ENCODE measurements at regions not wholly inside any gene's neighbourhood (a gene's known extent, or its start where the extent isn't known, plus 50 kb on each side); places are given as distances from the start of the nearest gene placed in this dataset.

DNA sequence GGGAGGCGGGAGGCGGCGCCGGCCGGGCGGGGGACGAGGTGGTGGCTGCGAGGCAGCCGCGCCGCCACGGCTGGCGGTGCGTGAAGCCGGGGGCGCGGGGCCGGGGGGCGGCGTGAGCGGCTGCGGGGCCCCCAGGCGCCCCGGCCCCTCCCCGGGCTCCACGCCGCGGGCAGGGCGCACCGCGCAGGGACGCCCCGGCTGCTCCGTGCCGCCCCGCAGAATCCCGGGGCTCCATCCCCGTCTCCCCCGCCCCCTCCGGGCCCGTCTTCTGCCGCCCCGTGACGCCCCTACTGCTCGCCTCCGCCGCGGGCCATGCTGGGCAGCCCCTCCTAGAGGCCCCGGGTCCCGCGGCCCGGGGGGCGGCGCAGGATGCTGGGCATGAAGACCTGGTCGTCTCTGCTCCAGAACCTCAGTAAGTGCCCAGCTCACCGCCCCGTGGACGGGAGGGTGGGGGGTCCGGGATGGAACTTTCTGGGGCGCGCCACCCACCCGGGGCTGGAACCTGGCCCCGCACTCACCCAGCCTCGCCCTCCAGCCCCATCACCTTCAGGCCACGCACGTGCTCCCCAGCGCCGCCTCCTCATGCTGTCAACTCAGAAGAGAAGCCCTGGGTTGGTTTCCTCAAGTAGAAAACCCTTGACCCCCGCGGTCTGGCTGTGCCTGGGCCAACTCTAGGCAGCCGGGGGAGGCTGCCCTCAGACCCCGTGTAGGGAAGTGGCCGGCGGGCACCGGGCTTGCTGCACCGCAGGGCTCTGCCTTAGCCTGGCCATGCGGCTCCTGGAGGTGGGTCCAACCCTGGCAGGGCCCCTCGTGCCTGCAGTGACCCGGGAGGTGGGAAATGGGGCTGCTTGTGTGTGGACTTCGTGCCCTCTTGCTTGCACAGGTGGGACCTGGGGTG lies 150.2 kb upstream of the GSE1 start:
- no peak for ATAC-seq

GRCh38 chr16:85463672-85464382 lies 149.3 kb upstream of the GSE1 start:
- ATAC-seq, result no peak

GRCh38 chr16:85464383-85465305 lies 148.5 kb upstream of the GSE1 start:
- no peak for ATAC-seq

DNA sequence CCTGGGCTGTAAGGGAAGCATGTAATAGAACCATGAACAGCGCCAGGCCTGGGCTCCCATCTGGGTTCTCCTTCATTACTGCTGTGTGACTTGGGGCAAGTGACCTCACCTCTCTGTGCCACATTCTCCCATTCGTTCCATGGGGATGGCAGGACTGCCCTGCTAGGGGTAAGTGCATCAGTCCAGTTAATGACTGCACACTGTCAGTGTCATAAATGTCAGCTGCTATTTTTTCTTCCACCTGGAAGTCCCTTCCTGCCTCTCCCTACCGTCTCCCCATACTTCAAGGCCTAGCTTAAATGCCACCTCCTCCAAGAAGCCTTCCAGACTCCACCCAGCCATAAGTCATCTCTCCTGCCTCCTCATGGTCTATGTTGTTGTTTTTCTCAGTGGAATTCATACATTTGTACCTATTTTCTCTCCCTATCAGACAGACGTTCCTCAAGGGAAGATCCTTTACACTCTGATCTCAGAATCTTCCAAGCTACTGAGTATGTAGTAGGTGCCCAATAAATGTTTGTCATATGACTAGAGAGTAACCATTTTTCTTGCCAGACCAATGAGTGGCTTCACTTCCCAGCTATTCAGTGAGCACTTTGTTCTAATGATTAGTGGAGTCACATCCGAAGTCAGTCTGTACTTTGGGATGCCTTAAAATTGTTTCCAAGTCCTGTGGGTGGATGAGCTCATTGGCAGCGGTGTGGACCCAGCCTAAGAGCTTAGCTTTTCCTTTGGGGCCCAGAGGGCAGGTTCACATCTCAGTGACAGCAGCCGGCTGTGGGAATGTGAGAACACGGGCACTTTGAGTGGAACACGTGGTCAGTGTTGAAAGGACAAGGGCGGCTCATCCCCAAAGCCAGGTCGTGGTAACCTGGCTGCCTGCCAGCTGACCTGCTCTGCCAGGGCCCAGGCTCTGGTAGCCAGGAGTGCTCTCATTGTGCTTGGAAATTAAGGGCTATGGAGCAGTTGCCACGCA lies 147.5 kb upstream of the GSE1 start:
- no peak for ATAC-seq

GRCh38 chr16:85466304-85466700 lies 146.8 kb upstream of the GSE1 start:
- ATAC-seq, result no peak

- no peak for ATAC-seq
These were observed 146.1 kb upstream of the GSE1 start for GRCh38 chr16:85466989-85467388.

DNA sequence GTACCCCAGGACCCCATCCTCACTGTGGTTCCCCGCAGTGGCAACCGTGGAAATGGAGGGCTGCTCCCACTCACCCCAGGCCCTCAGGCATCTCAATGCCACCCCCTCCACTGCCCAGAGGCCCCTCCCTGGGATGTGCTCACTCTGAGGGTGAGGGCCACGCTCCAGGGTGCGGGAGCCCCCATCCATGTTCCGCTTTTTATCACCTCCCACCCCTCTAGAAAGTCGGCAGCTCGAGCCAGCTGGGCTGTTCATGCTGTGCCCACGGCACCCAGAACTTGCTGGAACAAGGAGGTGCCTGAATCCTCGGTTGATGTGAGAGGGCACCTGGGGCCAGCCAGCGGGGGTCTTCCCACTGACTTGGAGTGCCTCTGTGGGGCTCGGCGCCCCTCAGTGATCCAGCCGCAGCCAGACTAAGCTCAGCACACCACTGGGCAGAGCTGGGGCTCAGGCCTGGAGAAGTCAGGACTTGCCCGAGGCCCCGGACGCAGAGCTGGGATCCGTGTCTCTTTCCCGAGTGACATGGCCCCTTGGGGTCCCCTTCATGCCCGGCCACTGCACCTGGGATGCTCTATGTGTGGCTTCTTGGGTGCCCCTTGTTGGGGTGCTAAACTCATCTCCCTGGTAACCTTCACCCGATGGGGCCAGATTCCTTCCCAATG lies 143.1 kb upstream of the GSE1 start:
- ATAC-seq, result no peak

GRCh38 chr16:85470873-85471272 lies 142.2 kb upstream of the GSE1 start:
- no peak for ATAC-seq

GRCh38 chr16:85471469-85472431 lies 141.4 kb upstream of the GSE1 start:
- no peak for ATAC-seq

DNA sequence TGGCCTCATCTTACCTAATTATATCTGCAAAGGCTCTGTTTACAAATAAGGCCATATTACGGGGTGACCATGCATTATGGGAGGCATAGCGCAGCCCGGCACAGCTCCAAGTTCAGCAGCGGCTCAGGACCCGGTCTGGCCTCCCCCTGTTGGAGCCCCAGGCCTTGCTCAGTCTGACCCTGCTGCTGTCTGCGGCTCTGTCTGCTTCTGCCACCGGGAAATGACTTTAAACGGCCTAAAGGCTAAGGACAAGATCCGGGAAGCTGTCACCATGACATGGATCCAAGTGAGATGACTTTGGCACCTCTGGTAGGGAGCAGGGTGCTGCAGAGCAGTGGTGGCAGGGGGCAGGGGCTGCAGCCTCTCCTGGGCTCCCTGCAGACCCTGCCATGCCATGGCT lies 140.6 kb upstream of the GSE1 start:
- no peak for ATAC-seq

DNA sequence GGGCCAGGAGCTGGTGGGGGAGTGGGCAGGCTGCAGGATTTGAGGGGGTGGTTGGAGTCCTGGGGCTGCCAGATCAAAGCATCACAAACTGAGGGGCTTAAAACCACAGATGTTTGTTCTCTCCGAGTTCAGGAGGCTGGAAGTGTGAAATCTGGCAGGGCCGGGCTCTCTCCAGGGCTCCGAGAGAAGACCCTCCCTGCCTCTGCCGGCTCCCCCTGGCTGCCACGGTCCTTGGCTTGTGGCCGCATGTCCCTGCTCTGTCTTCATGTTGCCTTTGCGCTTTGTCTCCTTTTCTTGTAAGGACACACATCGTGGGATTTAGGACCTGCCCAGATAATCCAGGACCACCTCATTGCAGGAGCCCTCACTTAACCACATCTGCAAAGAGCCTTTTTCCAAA lies 139.8 kb upstream of the GSE1 start:
- ATAC-seq, result no peak

GRCh38 chr16:85473909-85474620 lies 139.1 kb upstream of the GSE1 start:
- no peak for ATAC-seq

DNA sequence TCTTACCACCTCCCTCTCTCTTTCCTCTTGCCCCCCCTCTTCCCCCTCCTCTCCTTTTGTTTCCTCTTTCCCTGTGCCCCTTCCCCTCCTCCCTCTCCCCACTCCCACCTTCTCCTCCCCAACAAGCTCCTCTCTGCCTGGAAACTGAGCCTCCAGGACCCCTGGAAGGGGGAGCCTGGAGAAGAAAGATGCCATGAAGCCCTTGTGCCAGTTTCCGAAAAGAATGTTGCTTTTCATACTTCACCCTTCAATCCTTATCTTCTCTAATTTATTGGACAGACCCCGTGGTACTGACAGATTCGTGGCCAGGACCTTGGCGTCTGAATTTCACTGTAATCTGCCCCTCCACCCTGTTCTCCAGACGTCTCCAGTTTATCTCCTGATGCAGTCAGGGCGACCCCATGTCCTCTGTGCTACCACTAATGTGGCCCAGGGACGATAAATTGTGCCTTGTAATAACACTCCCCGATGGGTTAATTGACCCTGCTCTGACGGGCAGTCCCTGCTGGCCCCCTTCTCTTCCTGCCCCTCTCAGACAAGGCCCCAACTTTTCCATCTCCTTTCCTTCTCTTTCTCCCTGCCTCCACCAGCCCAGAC lies 138.4 kb upstream of the GSE1 start:
- ATAC-seq, result no peak

DNA sequence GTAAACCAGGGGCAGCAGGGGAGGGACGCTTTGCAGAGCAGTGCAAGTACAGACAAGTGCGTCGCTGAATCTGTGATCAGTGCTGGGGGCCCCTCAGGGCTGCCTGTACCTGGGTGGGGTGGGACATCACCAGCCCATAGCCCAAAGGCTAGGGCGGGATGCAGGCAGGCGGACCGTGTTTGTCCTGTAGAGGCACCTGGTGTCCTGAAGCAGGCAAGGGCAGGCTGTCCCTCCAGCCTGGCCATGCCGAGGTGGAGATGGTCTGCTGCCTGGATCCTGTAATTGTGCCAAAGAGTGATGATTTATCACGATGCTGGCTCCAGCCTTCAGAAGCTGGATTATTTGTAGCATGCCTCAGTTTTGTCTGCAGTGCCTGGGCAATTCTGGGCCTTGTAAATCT lies 137.9 kb upstream of the GSE1 start:
- no peak for ATAC-seq

GRCh38 chr16:85475691-85476300 lies 137.3 kb upstream of the GSE1 start:
- ATAC-seq, result no peak

- ATAC-seq, result no peak
These were observed 136.7 kb upstream of the GSE1 start for GRCh38 chr16:85476389-85476788.

DNA sequence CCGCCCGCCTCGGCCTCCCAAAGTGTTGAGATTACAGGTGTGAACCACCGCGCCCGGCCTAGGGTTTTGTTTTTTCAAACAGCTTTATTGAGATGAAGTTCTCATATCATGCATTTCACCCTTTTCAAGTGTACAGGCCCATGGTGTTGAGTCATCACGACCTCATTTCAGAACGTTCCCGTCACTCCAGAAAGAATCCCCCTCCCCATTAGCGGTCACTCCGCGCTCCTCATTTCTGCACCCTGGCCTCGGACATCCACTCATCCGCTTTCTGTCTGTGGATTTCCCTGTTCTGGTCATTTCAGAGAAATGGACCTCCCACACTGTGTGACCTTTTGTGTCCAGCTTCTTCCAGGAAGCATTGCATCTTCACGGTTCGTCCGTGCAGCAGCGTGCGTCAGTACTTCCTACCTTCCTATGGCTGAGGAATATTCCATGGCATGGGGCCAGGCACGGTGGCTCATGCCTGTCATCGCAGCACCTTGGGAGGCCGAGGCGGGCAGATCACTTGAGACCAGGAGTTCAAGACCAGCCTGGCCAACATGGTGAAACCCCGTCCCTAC lies 135.2 kb upstream of the GSE1 start:
- no peak for ATAC-seq

Data from activated CD4-positive, CD25-positive, alpha-beta regulatory T cell treated with anti-CD3 and anti-CD28 coated beads, Interleukin-2, amount 50 U/mL, for 24 hours (primary cell).